Esophagus squamous epithelium (tissue), 4 donors: ENCODE measurements at regions not wholly inside any gene's neighbourhood (a gene's known extent, or its start where the extent isn't known, plus 50 kb on each side); places are given as distances from the start of the nearest gene placed in this dataset.

ENCODE experiments used
- POLR2A ChIP-seq, 4 donors: fragments of 450-650 bp; IDR thresholded peaks; one replicate each; pipeline ENCODE4 v1.6.1; 2017; ENCODE audit warnings: antibody characterized with exemption in 4 of 4, mild to moderate bottlenecking in 4 of 4, moderate library complexity in 3 of 4
- TF ChIP-seq, protein P1 (sequence below), 6 experiments: fragments of 450-650 bp in 4 of 6; fragments of 200-600 bp in 2 of 6; sonication (generic) in 2 of 6; IDR thresholded peaks; one replicate each; pipeline ENCODE4 v1.5.1; 2016 to 2019; ENCODE audit warnings: antibody characterized with exemption in 6 of 6, mild to moderate bottlenecking in 4 of 6, moderate library complexity in 4 of 6

DNA sequence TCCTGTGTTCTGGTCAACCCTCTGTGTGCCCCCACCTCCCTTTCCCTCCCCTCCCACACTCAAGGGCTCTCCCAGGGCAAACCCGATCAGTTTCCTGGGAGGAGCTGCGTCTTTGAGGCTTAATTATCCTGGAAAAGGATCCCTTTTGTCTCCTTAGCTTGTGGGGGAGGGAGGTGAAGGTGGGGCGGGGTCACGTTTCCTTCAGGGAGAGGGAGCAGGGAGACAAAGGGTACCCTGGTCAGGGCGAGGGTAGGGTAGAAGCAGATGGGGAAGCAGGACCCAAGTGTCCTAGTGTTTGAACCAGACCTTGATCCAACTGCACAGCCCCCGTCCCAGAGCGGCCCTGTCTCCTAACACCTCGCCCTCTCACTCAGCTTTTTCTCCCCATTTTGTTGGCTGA lies 90.1 kb downstream of the HIF1AN start:
- TF ChIP-seq, protein P1, sequence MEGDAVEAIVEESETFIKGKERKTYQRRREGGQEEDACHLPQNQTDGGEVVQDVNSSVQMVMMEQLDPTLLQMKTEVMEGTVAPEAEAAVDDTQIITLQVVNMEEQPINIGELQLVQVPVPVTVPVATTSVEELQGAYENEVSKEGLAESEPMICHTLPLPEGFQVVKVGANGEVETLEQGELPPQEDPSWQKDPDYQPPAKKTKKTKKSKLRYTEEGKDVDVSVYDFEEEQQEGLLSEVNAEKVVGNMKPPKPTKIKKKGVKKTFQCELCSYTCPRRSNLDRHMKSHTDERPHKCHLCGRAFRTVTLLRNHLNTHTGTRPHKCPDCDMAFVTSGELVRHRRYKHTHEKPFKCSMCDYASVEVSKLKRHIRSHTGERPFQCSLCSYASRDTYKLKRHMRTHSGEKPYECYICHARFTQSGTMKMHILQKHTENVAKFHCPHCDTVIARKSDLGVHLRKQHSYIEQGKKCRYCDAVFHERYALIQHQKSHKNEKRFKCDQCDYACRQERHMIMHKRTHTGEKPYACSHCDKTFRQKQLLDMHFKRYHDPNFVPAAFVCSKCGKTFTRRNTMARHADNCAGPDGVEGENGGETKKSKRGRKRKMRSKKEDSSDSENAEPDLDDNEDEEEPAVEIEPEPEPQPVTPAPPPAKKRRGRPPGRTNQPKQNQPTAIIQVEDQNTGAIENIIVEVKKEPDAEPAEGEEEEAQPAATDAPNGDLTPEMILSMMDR (IDR thresholded peaks at IDR 0.05), result no peak
- no peak for TF ChIP-seq POLR2A (IDR thresholded peaks at IDR 0.05)
